ENCODE measurements at regions not wholly inside any gene's neighbourhood (a gene's known extent, or its start where the extent isn't known, plus 50 kb on each side); places are given as distances from the start of the nearest gene placed in this dataset.
A peak's percentile ranks its signal among the peaks of the same experiment; 100 is the strongest.

DNA sequence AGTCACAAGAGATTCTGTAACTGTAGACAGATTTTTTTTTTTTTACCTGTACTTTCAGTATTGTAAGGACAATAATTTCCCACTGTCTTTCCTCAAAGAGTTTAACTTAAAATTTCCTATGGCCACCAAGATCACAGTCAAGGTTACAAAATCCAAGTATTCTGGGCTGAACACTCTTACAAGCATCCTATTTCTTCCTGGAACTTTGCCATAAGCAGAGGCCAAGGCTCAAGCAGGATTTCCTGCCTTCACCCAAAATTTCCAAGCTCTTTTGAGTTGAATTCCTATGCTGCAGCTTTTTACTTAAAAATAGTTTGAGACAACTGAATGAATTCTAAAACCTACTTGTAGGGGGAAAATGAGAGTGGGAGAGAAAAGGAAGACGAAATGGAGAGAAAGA, 299.4 kb downstream of the ZNF516 start:
- H3K27me3 ChIP-seq (ENCODE audit: control insufficient read depth, insufficient read depth, low read length), result no peaks in the 10 kb centered on the region
- no peaks in the 10 kb centered on the region for H3K36me3 ChIP-seq (ENCODE audit: control insufficient read depth, insufficient read depth, low read length)
- no peak overlapping the region for H3K9ac ChIP-seq (ENCODE audit: insufficient read depth, low read length)
- peak; percentile 3 to 6 for DNase-seq (ENCODE audit: low read depth in 2 of 2)
- H3K27ac ChIP-seq (ENCODE audit: insufficient read depth, low read length), result no peak overlapping the region
- no peak overlapping the region for H3K4me3 ChIP-seq (replicated peaks in 1 of 4; ENCODE audit: control extremely low read depth in 1 of 4, insufficient read depth in 1 of 4, low read depth in 3 of 4, low read length in 4 of 4)
- no peak for TF ChIP-seq EZH2 (IDR thresholded peaks at IDR 0.05; ENCODE audit: low read length, missing control alignments)
- TF ChIP-seq, protein P1, sequence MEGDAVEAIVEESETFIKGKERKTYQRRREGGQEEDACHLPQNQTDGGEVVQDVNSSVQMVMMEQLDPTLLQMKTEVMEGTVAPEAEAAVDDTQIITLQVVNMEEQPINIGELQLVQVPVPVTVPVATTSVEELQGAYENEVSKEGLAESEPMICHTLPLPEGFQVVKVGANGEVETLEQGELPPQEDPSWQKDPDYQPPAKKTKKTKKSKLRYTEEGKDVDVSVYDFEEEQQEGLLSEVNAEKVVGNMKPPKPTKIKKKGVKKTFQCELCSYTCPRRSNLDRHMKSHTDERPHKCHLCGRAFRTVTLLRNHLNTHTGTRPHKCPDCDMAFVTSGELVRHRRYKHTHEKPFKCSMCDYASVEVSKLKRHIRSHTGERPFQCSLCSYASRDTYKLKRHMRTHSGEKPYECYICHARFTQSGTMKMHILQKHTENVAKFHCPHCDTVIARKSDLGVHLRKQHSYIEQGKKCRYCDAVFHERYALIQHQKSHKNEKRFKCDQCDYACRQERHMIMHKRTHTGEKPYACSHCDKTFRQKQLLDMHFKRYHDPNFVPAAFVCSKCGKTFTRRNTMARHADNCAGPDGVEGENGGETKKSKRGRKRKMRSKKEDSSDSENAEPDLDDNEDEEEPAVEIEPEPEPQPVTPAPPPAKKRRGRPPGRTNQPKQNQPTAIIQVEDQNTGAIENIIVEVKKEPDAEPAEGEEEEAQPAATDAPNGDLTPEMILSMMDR (conservative IDR thresholded peaks at IDR 0.05 in 1 of 2, IDR thresholded peaks at IDR 0.05 in 1 of 2; ENCODE audit: low read depth in 1 of 2, low read length in 2 of 2), result no peak
- no peak overlapping the region for H2AFZ ChIP-seq (ENCODE audit: low read length)
- H3K9me3 ChIP-seq (ENCODE audit: control insufficient read depth, insufficient read depth, low read depth, low read length), result no peaks in the 10 kb centered on the region
- no peaks in the 10 kb centered on the region for H3K79me2 ChIP-seq (ENCODE audit: control insufficient read depth, insufficient read depth, low read length)
- H3K4me2 ChIP-seq (ENCODE audit: extremely low read depth, insufficient read depth, low read length), result no peak overlapping the region
- H4K20me1 ChIP-seq (ENCODE audit: control insufficient read depth, extremely low read depth, insufficient read depth, low read length), result no peaks in the 10 kb centered on the region
- H3K4me1 ChIP-seq (ENCODE audit: control insufficient read depth, extremely low read depth, insufficient read depth, low read length), result no peaks in the 10 kb centered on the region

DNA sequence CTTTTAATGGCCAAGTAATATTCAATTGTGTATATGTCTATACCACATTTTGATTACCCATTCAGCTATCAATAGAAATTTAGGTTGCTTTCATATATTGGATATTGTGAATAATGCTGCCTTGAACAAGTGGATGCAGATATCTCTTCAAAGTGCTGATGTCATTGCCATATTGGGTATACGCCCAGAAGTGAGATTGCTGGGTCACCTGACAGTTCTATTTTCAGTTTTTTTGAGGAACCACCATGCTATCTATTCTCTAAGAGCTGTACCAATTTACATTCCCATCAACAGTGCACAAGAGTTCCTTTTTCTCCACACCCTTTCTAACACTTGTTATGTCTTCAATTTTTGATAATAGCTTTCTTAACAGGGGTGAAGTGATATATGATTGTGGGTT, 306.9 kb downstream of the ZNF516 start:
- Histone ChIP-seq H2AFZ (ENCODE audit: low read length) (no peak overlapping the region), H3K36me3 (ENCODE audit: control insufficient read depth, insufficient read depth, low read length) (no peaks in the 10 kb centered on the region), H3K27ac (ENCODE audit: insufficient read depth, low read length) (no peak overlapping the region), H3K27me3 (ENCODE audit: control insufficient read depth, insufficient read depth, low read length) (no peaks in the 10 kb centered on the region), H3K4me2 (ENCODE audit: extremely low read depth, insufficient read depth, low read length) (no peak overlapping the region), H4K20me1 (ENCODE audit: control insufficient read depth, extremely low read depth, insufficient read depth, low read length) (no peaks in the 10 kb centered on the region), H3K4me1 (ENCODE audit: control insufficient read depth, extremely low read depth, insufficient read depth, low read length) (no peaks in the 10 kb centered on the region), H3K79me2 (ENCODE audit: control insufficient read depth, insufficient read depth, low read length) (no peaks in the 10 kb centered on the region), H3K4me3 (replicated peaks in 1 of 4; ENCODE audit: control extremely low read depth in 1 of 4, insufficient read depth in 1 of 4, low read depth in 3 of 4, low read length in 4 of 4) (no peak overlapping the region), H3K9ac (ENCODE audit: insufficient read depth, low read length) (no peak overlapping the region), H3K9me3 (ENCODE audit: control insufficient read depth, insufficient read depth, low read depth, low read length) (no peaks in the 10 kb centered on the region)
- DNase-seq (ENCODE audit: low read depth in 2 of 2), result no peak
- TF ChIP-seq, protein P1 (conservative IDR thresholded peaks at IDR 0.05 in 1 of 2, IDR thresholded peaks at IDR 0.05 in 1 of 2; ENCODE audit: low read depth in 1 of 2, low read length in 2 of 2), result no peak
- no peak for TF ChIP-seq EZH2 (IDR thresholded peaks at IDR 0.05; ENCODE audit: low read length, missing control alignments)

DNA sequence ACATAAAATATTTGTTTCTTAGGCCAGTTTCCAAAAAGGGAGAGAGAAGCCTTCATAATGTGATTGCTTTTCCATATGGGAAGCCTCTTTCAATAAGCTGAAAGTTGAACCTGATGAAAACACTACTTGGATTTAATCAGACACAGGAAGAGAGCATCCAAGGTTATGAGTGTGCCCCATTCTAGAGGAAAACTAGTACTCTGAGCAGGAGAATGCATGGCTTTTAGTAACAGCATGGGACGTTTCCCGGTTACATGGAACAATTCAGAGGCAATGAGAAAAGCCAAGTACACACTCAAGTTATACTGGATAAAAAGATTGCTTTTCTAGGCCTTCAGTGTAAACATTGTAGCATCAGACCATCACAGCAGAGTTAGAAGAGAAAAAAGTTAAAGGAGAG, 315.8 kb downstream of the ZNF516 start:
- Histone ChIP-seq H3K27me3 (ENCODE audit: control insufficient read depth, insufficient read depth, low read length) (no peaks in the 10 kb centered on the region), H3K9ac (ENCODE audit: insufficient read depth, low read length) (no peak overlapping the region), H3K4me1 (ENCODE audit: control insufficient read depth, extremely low read depth, insufficient read depth, low read length) (no peaks in the 10 kb centered on the region), H3K4me2 (ENCODE audit: extremely low read depth, insufficient read depth, low read length) (no peak overlapping the region), H2AFZ (ENCODE audit: low read length) (no peak overlapping the region), H3K27ac (ENCODE audit: insufficient read depth, low read length) (no peak overlapping the region), H3K9me3 (ENCODE audit: control insufficient read depth, insufficient read depth, low read depth, low read length) (no peaks in the 10 kb centered on the region), H3K4me3 (replicated peaks in 1 of 4; ENCODE audit: control extremely low read depth in 1 of 4, insufficient read depth in 1 of 4, low read depth in 3 of 4, low read length in 4 of 4) (no peak overlapping the region), H3K36me3 (ENCODE audit: control insufficient read depth, insufficient read depth, low read length) (no peaks in the 10 kb centered on the region), H4K20me1 (ENCODE audit: control insufficient read depth, extremely low read depth, insufficient read depth, low read length) (no peaks in the 10 kb centered on the region), H3K79me2 (ENCODE audit: control insufficient read depth, insufficient read depth, low read length) (no peaks in the 10 kb centered on the region)
- DNase-seq (ENCODE audit: low read depth in 2 of 2), result no peak
- TF ChIP-seq, protein P1 (conservative IDR thresholded peaks at IDR 0.05 in 1 of 2, IDR thresholded peaks at IDR 0.05 in 1 of 2; ENCODE audit: low read depth in 1 of 2, low read length in 2 of 2), result no peak
- no peak for TF ChIP-seq EZH2 (IDR thresholded peaks at IDR 0.05; ENCODE audit: low read length, missing control alignments)

Data from fibroblast of lung (primary cell).